ENCODE measurements at regions not wholly inside any gene's neighbourhood (a gene's known extent, or its start where the extent isn't known, plus 50 kb on each side); places are given as distances from the start of the nearest gene placed in this dataset.

GRCh38 chr11:107140983-107141382 is 122.7 kb upstream of the GUCY1A2 start:
- no peak overlapping the region for H3K27ac ChIP-seq
- ATAC-seq, result no peak
- no peak for TF ChIP-seq CTCF (IDR thresholded peaks at IDR 0.05)
- no peak for TF ChIP-seq POLR2A (IDR thresholded peaks at IDR 0.05)
- H3K36me3 ChIP-seq (replicated peaks in 1 of 2; ENCODE audit: insufficient read depth in 1 of 2, low read depth in 2 of 2), result no peaks in the 10 kb centered on the region
- no peaks in the 10 kb centered on the region for H3K27me3 ChIP-seq
- H3K9me3 ChIP-seq, result no peaks in the 10 kb centered on the region
- H3K4me3 ChIP-seq, result no peak overlapping the region
- intact Hi-C loops (cut with DNase I), result no loop called here
- DNase-seq, result no peak
- no peaks in the 10 kb centered on the region for H3K4me1 ChIP-seq
- WGBS, 2 donors, result 73 to 76% methylated on average over 3 of the region's 3 CpGs

- H3K9me3 ChIP-seq, result no peaks in the 10 kb centered on the region
- H3K4me1 ChIP-seq, result no peaks in the 10 kb centered on the region
- intact Hi-C loops (cut with DNase I), result no loop called here
- H3K36me3 ChIP-seq (replicated peaks in 1 of 2; ENCODE audit: insufficient read depth in 1 of 2, low read depth in 2 of 2), result no peaks in the 10 kb centered on the region
- no peaks in the 10 kb centered on the region for H3K27me3 ChIP-seq
- H3K4me3 ChIP-seq, result no peak overlapping the region
- 51 to 66% methylated on average over 4 of the region's 4 CpGs for WGBS, 2 donors
- H3K27ac ChIP-seq, result no peak overlapping the region
- ATAC-seq (no peak), DNase-seq (no peak)
- TF ChIP-seq POLR2A (IDR thresholded peaks at IDR 0.05), result no peak
- no peak for TF ChIP-seq CTCF (IDR thresholded peaks at IDR 0.05)
These were observed 121.1 kb upstream of the GUCY1A2 start for GRCh38 chr11:107139396-107139795.

- no peak overlapping the region for H3K27ac ChIP-seq
- WGBS, 2 donors, result 71 to 77% methylated on average over 2 of the region's 2 CpGs
- H3K4me3 ChIP-seq, result no peak overlapping the region
- no peaks in the 10 kb centered on the region for H3K9me3 ChIP-seq
- intact Hi-C loops (cut with DNase I), result no loop called here
- no peaks in the 10 kb centered on the region for H3K4me1 ChIP-seq
- DNase-seq, result no peak
- ATAC-seq, result no peak
- no peak for TF ChIP-seq CTCF (IDR thresholded peaks at IDR 0.05)
- no peak for TF ChIP-seq POLR2A (IDR thresholded peaks at IDR 0.05)
- H3K36me3 ChIP-seq (replicated peaks in 1 of 2; ENCODE audit: insufficient read depth in 1 of 2, low read depth in 2 of 2), result no peaks in the 10 kb centered on the region
- H3K27me3 ChIP-seq, result no peaks in the 10 kb centered on the region
These were observed 118.6 kb upstream of the GUCY1A2 start for GRCh38 chr11:107136892-107137291.

- WGBS, 2 donors, result 57 to 65% methylated on average over 1 of the region's 1 CpG
- no peak for TF ChIP-seq CTCF (IDR thresholded peaks at IDR 0.05)
- no peak for TF ChIP-seq POLR2A (IDR thresholded peaks at IDR 0.05)
- Histone ChIP-seq H3K27ac (no peak overlapping the region), H3K4me1 (no peaks in the 10 kb centered on the region), H3K4me3 (no peak overlapping the region), H3K9me3 (no peaks in the 10 kb centered on the region), H3K36me3 (replicated peaks in 1 of 2; ENCODE audit: insufficient read depth in 1 of 2, low read depth in 2 of 2) (no peaks in the 10 kb centered on the region), H3K27me3 (no peaks in the 10 kb centered on the region)
- DNase-seq (no peak), ATAC-seq (no peak)
- intact Hi-C loops (cut with DNase I), result no loop called here
These were observed 113.5 kb upstream of the GUCY1A2 start for GRCh38 chr11:107131756-107132155.

- no peaks in the 10 kb centered on the region for H3K9me3 ChIP-seq
- H3K36me3 ChIP-seq (replicated peaks in 1 of 2; ENCODE audit: insufficient read depth in 1 of 2, low read depth in 2 of 2), result no peaks in the 10 kb centered on the region
- no peak overlapping the region for H3K27ac ChIP-seq
- WGBS, 2 donors, result 54 to 69% methylated on average over 1 of the region's 1 CpG
- TF ChIP-seq POLR2A (IDR thresholded peaks at IDR 0.05) (no peak), CTCF (IDR thresholded peaks at IDR 0.05) (no peak)
- no peak overlapping the region for H3K4me3 ChIP-seq
- ATAC-seq (no peak), DNase-seq (no peak)
- H3K27me3 ChIP-seq, result no peaks in the 10 kb centered on the region
- intact Hi-C loops (cut with DNase I), result no loop called here
- H3K4me1 ChIP-seq, result no peaks in the 10 kb centered on the region
These were observed 104.7 kb upstream of the GUCY1A2 start for GRCh38 chr11:107123022-107123421.
